HepG2 (cell line): ENCODE measurements at regions not wholly inside any gene's neighbourhood (a gene's known extent, or its start where the extent isn't known, plus 50 kb on each side); places are given as distances from the start of the nearest gene placed in this dataset.
"Not testable (repeated sequence)": the region's sequence is repeated elsewhere in the genome, so short reads cannot be mapped to it uniquely, and the experiment has no call there.

Source experiments
- CTCF ChIP-seq: sonication (generic); formaldehyde crosslinking; IDR thresholded peaks from 2 replicates; pipeline ENCODE4 v1.5.0; 2020; ENCODE audit warnings: mild to moderate bottlenecking, missing genetic modification reagents, moderate library complexity
- DMAP1 ChIP-seq: IDR thresholded peaks from 2 replicates; pipeline ENCODE4 v1.6.1; 2016
- GZF1 ChIP-seq: sonication (generic); formaldehyde crosslinking; IDR thresholded peaks from 2 replicates; pipeline ENCODE4 v1.5.1; 2020; ENCODE audit warnings: mild to moderate bottlenecking, missing genetic modification reagents
- HCFC1 ChIP-seq: fragments of 150-350 bp; IDR thresholded peaks from 2 replicates; pipeline ENCODE4 v1.6.1; 2014; ENCODE audit warnings: low read depth, low read length
- KLF9 ChIP-seq: IDR thresholded peaks from 2 replicates; pipeline ENCODE4 v1.6.1; 2016; ENCODE audit warnings: low read depth
- MAFK ChIP-seq, 2 experiments: IDR thresholded peaks in 1 of 2; conservative IDR thresholded peaks in 1 of 2; 2 replicates each; pipeline ENCODE4 v1.6.1; 2011; ENCODE audit warnings: improper control_type of control experiment in 2 of 2, low read length in 2 of 2
- SRSF9 ChIP-seq: fragments of 200-400 bp; formaldehyde crosslinking; IDR thresholded peaks from 2 replicates; pipeline ENCODE4 v1.6.1; 2018; ENCODE audit warnings: borderline replicate concordance, mild to moderate bottlenecking, low read depth, low read length; ENCODE audit not compliant: insufficient read depth, poor library complexity, severe bottlenecking
- ZFP90 ChIP-seq: sonication (generic); formaldehyde crosslinking; IDR thresholded peaks from 2 replicates; pipeline ENCODE4 v1.8.0; 2022; ENCODE audit warnings: missing genetic modification reagents, mild to moderate bottlenecking, inconsistent platforms, borderline replicate concordance
- ZNF629 ChIP-seq: sonication (generic); formaldehyde crosslinking; conservative IDR thresholded peaks from 2 replicates; pipeline ENCODE4 v1.5.0; 2020; ENCODE audit warnings: missing genetic modification reagents
- ZNF644 ChIP-seq: IDR thresholded peaks from 2 replicates; pipeline ENCODE4 v1.6.1; 2016; ENCODE audit warnings: low read depth
- ZNF709 ChIP-seq: sonication (generic); formaldehyde crosslinking; IDR thresholded peaks from 2 replicates; pipeline ENCODE4 v1.5.0; 2020; ENCODE audit warnings: mild to moderate bottlenecking, missing genetic modification reagents
- ZNF761 ChIP-seq: sonication (generic); formaldehyde crosslinking; conservative IDR thresholded peaks from 2 replicates; pipeline ENCODE4 v1.4.0; 2020; ENCODE audit warnings: mild to moderate bottlenecking, missing genetic modification reagents
- ZNF780A ChIP-seq: sonication (generic); formaldehyde crosslinking; IDR thresholded peaks from 2 replicates; pipeline ENCODE4 v1.8.0; 2022; ENCODE audit warnings: mild to moderate bottlenecking, missing genetic modification reagents, moderate library complexity
- TF ChIP-seq, protein P1 (sequence below): sonication (generic); formaldehyde crosslinking; IDR thresholded peaks from 2 replicates; pipeline ENCODE4 v1.4.0; 2020; ENCODE audit warnings: missing genetic modification reagents, borderline replicate concordance

DNA sequence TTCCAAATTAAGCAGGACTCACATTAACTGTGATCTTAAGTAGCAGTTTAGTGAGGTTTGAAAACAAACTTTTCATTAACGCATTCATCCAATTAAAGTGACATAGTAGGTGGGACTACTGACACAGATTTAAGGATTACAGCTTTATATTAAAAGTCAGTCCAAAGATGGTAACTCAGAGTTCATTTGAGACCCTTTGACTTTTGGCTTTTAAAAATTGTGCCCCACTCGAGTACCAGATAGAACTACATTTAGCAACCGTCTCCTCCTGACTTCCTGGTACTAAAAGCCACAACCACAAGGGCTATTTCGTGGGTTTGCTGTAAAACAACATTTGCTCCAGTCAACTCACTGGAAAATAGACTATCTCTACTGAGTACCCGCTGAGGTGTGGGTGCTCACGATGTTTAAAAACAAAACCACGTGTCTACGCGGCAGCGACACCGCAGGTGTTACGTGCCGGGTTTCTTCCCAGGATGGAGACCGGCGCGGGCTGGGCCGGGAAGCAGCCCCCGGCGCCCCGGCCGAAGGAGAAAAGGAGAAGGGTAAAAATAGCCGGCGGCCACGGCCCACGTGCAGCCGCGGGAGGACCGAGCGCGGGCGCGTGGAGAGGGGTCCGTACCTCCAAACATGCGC lies 120.6 kb downstream of the PRR15 start:
- TF ChIP-seq ZFP90 (CRISPR knock-in tag); DMAP1; MAFK (conservative IDR thresholded peaks at IDR 0.05 in 1 of 2, IDR thresholded peaks at IDR 0.05 in 1 of 2; ENCODE audit: low read length in 2 of 2); ZNF761 (CRISPR knock-in tag); ZNF780A (CRISPR knock-in tag); SRSF9; ZNF709; GZF1 (CRISPR knock-in tag); KLF9 (CRISPR knock-in tag); ZNF644 (CRISPR knock-in tag); ZNF629 (CRISPR knock-in tag); HCFC1; CTCF (CRISPR knock-in tag): not testable (repeated sequence)
- TF ChIP-seq, protein P1, sequence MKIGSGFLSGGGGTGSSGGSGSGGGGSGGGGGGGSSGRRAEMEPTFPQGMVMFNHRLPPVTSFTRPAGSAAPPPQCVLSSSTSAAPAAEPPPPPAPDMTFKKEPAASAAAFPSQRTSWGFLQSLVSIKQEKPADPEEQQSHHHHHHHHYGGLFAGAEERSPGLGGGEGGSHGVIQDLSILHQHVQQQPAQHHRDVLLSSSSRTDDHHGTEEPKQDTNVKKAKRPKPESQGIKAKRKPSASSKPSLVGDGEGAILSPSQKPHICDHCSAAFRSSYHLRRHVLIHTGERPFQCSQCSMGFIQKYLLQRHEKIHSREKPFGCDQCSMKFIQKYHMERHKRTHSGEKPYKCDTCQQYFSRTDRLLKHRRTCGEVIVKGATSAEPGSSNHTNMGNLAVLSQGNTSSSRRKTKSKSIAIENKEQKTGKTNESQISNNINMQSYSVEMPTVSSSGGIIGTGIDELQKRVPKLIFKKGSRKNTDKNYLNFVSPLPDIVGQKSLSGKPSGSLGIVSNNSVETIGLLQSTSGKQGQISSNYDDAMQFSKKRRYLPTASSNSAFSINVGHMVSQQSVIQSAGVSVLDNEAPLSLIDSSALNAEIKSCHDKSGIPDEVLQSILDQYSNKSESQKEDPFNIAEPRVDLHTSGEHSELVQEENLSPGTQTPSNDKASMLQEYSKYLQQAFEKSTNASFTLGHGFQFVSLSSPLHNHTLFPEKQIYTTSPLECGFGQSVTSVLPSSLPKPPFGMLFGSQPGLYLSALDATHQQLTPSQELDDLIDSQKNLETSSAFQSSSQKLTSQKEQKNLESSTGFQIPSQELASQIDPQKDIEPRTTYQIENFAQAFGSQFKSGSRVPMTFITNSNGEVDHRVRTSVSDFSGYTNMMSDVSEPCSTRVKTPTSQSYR (CRISPR knock-in tag): not testable (repeated sequence)
